ENCODE measurements at regions not wholly inside any gene's neighbourhood (a gene's known extent, or its start where the extent isn't known, plus 50 kb on each side); places are given as distances from the start of the nearest gene placed in this dataset.

- no peak for TF ChIP-seq CTCF (IDR thresholded peaks at IDR 0.05)
- no peak for TF ChIP-seq POLR2A (IDR thresholded peaks at IDR 0.05)
These were observed 55.4 kb upstream of the RASGEF1B start for GRCh38 chr4:81527115-81527514.
